ENCODE measurements at regions not wholly inside any gene's neighbourhood (a gene's known extent, or its start where the extent isn't known, plus 50 kb on each side); places are given as distances from the start of the nearest gene placed in this dataset.
"Not testable (repeated sequence)": the region's sequence is repeated elsewhere in the genome, so short reads cannot be mapped to it uniquely, and the experiment has no call there.

GRCh38 chr9:65395121-65395520 is 110.1 kb upstream of the FOXD4L5 start:
- not testable (repeated sequence) for H3K27ac Mint-ChIP-seq (ENCODE audit: unreplicated experiment); DNase-seq (ENCODE audit: low read depth, low spot score); H3K9me3 Mint-ChIP-seq; H3K27me3 Mint-ChIP-seq (ENCODE audit: low read depth); H3K36me3 Mint-ChIP-seq (ENCODE audit: low read depth); H3K4me3 Mint-ChIP-seq; H3K4me1 Mint-ChIP-seq

- not testable (repeated sequence) for DNase-seq (ENCODE audit: low read depth, low spot score); H3K27me3 Mint-ChIP-seq (ENCODE audit: low read depth); H3K4me1 Mint-ChIP-seq; H3K27ac Mint-ChIP-seq (ENCODE audit: unreplicated experiment); H3K36me3 Mint-ChIP-seq (ENCODE audit: low read depth); H3K4me3 Mint-ChIP-seq; H3K9me3 Mint-ChIP-seq
Observed at GRCh38 chr9:65393111-65393810, 108.3 kb upstream of the FOXD4L5 start.

GRCh38 chr9:65392611-65393010 is 107.6 kb upstream of the FOXD4L5 start:
- H3K27ac Mint-ChIP-seq (ENCODE audit: unreplicated experiment); DNase-seq (ENCODE audit: low read depth, low spot score); H3K27me3 Mint-ChIP-seq (ENCODE audit: low read depth); H3K4me1 Mint-ChIP-seq; H3K9me3 Mint-ChIP-seq; H3K36me3 Mint-ChIP-seq (ENCODE audit: low read depth); H3K4me3 Mint-ChIP-seq: not testable (repeated sequence)

- H3K27ac Mint-ChIP-seq (ENCODE audit: unreplicated experiment); H3K4me1 Mint-ChIP-seq; H3K27me3 Mint-ChIP-seq (ENCODE audit: low read depth); H3K4me3 Mint-ChIP-seq; H3K36me3 Mint-ChIP-seq (ENCODE audit: low read depth); DNase-seq (ENCODE audit: low read depth, low spot score); H3K9me3 Mint-ChIP-seq: not testable (repeated sequence)
Observed at GRCh38 chr9:65389710-65390109, 104.7 kb upstream of the FOXD4L5 start.

GRCh38 chr9:65389216-65389615 is 104.2 kb upstream of the FOXD4L5 start:
- DNase-seq (ENCODE audit: low read depth, low spot score); H3K27ac Mint-ChIP-seq (ENCODE audit: unreplicated experiment): not testable (repeated sequence)

GRCh38 chr9:65386699-65387098 is 101.7 kb upstream of the FOXD4L5 start:
- not testable (repeated sequence) for H3K4me3 Mint-ChIP-seq

More at GRCh38 chr9:65389216-65389615, 104.2 kb upstream of the FOXD4L5 start:
- not testable (repeated sequence) for H3K36me3 Mint-ChIP-seq (ENCODE audit: low read depth); H3K9me3 Mint-ChIP-seq; H3K4me1 Mint-ChIP-seq; H3K27me3 Mint-ChIP-seq (ENCODE audit: low read depth); H3K4me3 Mint-ChIP-seq

GRCh38 chr9:65386191-65386590 is 101.2 kb upstream of the FOXD4L5 start:
- DNase-seq (ENCODE audit: low read depth, low spot score); H3K9me3 Mint-ChIP-seq; H3K27me3 Mint-ChIP-seq (ENCODE audit: low read depth); H3K36me3 Mint-ChIP-seq (ENCODE audit: low read depth); H3K4me3 Mint-ChIP-seq; H3K4me1 Mint-ChIP-seq; H3K27ac Mint-ChIP-seq (ENCODE audit: unreplicated experiment): not testable (repeated sequence)

More at GRCh38 chr9:65386699-65387098, 101.7 kb upstream of the FOXD4L5 start:
- not testable (repeated sequence) for H3K4me1 Mint-ChIP-seq; H3K36me3 Mint-ChIP-seq (ENCODE audit: low read depth); H3K27me3 Mint-ChIP-seq (ENCODE audit: low read depth); H3K9me3 Mint-ChIP-seq; H3K27ac Mint-ChIP-seq (ENCODE audit: unreplicated experiment)
- DNase-seq (ENCODE audit: low read depth, low spot score), result peak; percentile 56

GRCh38 chr9:65385655-65386024 is 100.6 kb upstream of the FOXD4L5 start:
- not testable (repeated sequence) for H3K9me3 Mint-ChIP-seq; H3K4me1 Mint-ChIP-seq; H3K4me3 Mint-ChIP-seq; H3K27ac Mint-ChIP-seq (ENCODE audit: unreplicated experiment); H3K36me3 Mint-ChIP-seq (ENCODE audit: low read depth); DNase-seq (ENCODE audit: low read depth, low spot score); H3K27me3 Mint-ChIP-seq (ENCODE audit: low read depth)

- not testable (repeated sequence) for H3K27ac Mint-ChIP-seq (ENCODE audit: unreplicated experiment); H3K4me1 Mint-ChIP-seq; DNase-seq (ENCODE audit: low read depth, low spot score); H3K4me3 Mint-ChIP-seq; H3K36me3 Mint-ChIP-seq (ENCODE audit: low read depth); H3K27me3 Mint-ChIP-seq (ENCODE audit: low read depth); H3K9me3 Mint-ChIP-seq
Observed at GRCh38 chr9:65384759-65385654, 100.0 kb upstream of the FOXD4L5 start.

GRCh38 chr9:65384066-65384465 is 99.1 kb upstream of the FOXD4L5 start:
- not testable (repeated sequence) for H3K4me1 Mint-ChIP-seq; H3K9me3 Mint-ChIP-seq; H3K36me3 Mint-ChIP-seq (ENCODE audit: low read depth); H3K27ac Mint-ChIP-seq (ENCODE audit: unreplicated experiment); DNase-seq (ENCODE audit: low read depth, low spot score); H3K4me3 Mint-ChIP-seq; H3K27me3 Mint-ChIP-seq (ENCODE audit: low read depth)

GRCh38 chr9:65383646-65384045 is 98.6 kb upstream of the FOXD4L5 start:
- not testable (repeated sequence) for H3K36me3 Mint-ChIP-seq (ENCODE audit: low read depth); H3K27me3 Mint-ChIP-seq (ENCODE audit: low read depth); H3K4me1 Mint-ChIP-seq; H3K27ac Mint-ChIP-seq (ENCODE audit: unreplicated experiment); H3K4me3 Mint-ChIP-seq; H3K9me3 Mint-ChIP-seq; DNase-seq (ENCODE audit: low read depth, low spot score)

- not testable (repeated sequence) for H3K9me3 Mint-ChIP-seq; H3K4me1 Mint-ChIP-seq; H3K36me3 Mint-ChIP-seq (ENCODE audit: low read depth); H3K4me3 Mint-ChIP-seq; H3K27ac Mint-ChIP-seq (ENCODE audit: unreplicated experiment); H3K27me3 Mint-ChIP-seq (ENCODE audit: low read depth); DNase-seq (ENCODE audit: low read depth, low spot score)
Observed at GRCh38 chr9:65382701-65383318, 97.8 kb upstream of the FOXD4L5 start.
